Nephron (organoid): ENCODE measurements at regions not wholly inside any gene's neighbourhood (a gene's known extent, or its start where the extent isn't known, plus 50 kb on each side); places are given as distances from the start of the nearest gene placed in this dataset.
A peak's percentile ranks its signal among the peaks of the same experiment; 100 is the strongest.

Experiments
- H3K27ac Mint-ChIP-seq, 3 experiments: 2 replicates each; pipeline ENCODE4 v1.8.0; 2020; ENCODE audit warnings: mixed read lengths in 3 of 3, mild to moderate bottlenecking in 2 of 3, moderate library complexity in 1 of 3
- H3K27me3 Mint-ChIP-seq: 2 replicates; pipeline ENCODE4 v1.8.0; 2021; ENCODE audit warnings: low read depth, mild to moderate bottlenecking, moderate library complexity, mixed read lengths
- H3K36me3 Mint-ChIP-seq: 2 replicates; pipeline ENCODE4 v1.8.0; 2020; ENCODE audit warnings: low read depth, mixed read lengths
- H3K4me1 Mint-ChIP-seq: 2 replicates; pipeline ENCODE4 v1.8.0; 2020; ENCODE audit warnings: mixed read lengths
- H3K4me3 Mint-ChIP-seq, 3 experiments: 2 replicates each; pipeline ENCODE4 v1.8.0; 2020; ENCODE audit warnings: mild to moderate bottlenecking in 3 of 3, mixed read lengths in 3 of 3, moderate library complexity in 2 of 3
- H3K9me3 Mint-ChIP-seq: 2 replicates; pipeline ENCODE4 v1.8.0; 2020; ENCODE audit warnings: mixed read lengths
- CTCF ChIP-seq, 3 experiments: fragments of 200-600 bp; sonication (generic); IDR thresholded peaks; one replicate each; pipeline ENCODE4 v1.5.0; 2021; ENCODE audit warnings: antibody characterized with exemption in 3 of 3; ENCODE audit not compliant: unreplicated experiment in 3 of 3

- TF ChIP-seq CTCF (IDR thresholded peaks at IDR 0.05; ENCODE audit: unreplicated experiment in 3 of 3), result no peak
- Mint-ChIP-seq H3K27ac (no peak overlapping the region), H3K4me3 (no peak overlapping the region), H3K36me3 (no peaks in the 10 kb centered on the region), H3K4me1 (peaks cover 7% of the 10 kb centered on the region), H3K9me3 (no peaks in the 10 kb centered on the region), H3K27me3 (no peaks in the 10 kb centered on the region)
Measured at GRCh38 chr1:240711020-240711419, 99.1 kb upstream of the GREM2 start.

GRCh38 chr1:240709676-240710075, 97.7 kb upstream of the GREM2 start:
- peaks cover 5% of the 10 kb centered on the region for H3K27me3 Mint-ChIP-seq
- no peak overlapping the region for H3K27ac Mint-ChIP-seq
- no peaks in the 10 kb centered on the region for H3K9me3 Mint-ChIP-seq
- no peaks in the 10 kb centered on the region for H3K36me3 Mint-ChIP-seq
- H3K4me1 Mint-ChIP-seq, result peaks cover 14% of the 10 kb centered on the region
- no peak overlapping the region for H3K4me3 Mint-ChIP-seq
- no peak for TF ChIP-seq CTCF (IDR thresholded peaks at IDR 0.05; ENCODE audit: unreplicated experiment in 3 of 3)

GRCh38 chr1:240706150-240706935, 94.4 kb upstream of the GREM2 start:
- Mint-ChIP-seq H3K27me3 (peaks cover 5% of the 10 kb centered on the region), H3K36me3 (no peaks in the 10 kb centered on the region), H3K4me3 (no peak overlapping the region), H3K27ac (peak overlapping the region in 1 of 3 experiments; percentile 49), H3K4me1 (peaks cover 14% of the 10 kb centered on the region), H3K9me3 (no peaks in the 10 kb centered on the region)
- TF ChIP-seq CTCF (IDR thresholded peaks at IDR 0.05; ENCODE audit: unreplicated experiment in 3 of 3), result no peak

- Mint-ChIP-seq H3K36me3 (no peaks in the 10 kb centered on the region), H3K4me1 (peaks cover 14% of the 10 kb centered on the region), H3K27ac (peak overlapping the region in 1 of 3 experiments; percentile 10), H3K4me3 (no peak overlapping the region), H3K9me3 (no peaks in the 10 kb centered on the region), H3K27me3 (peaks cover 5% of the 10 kb centered on the region)
- TF ChIP-seq CTCF (IDR thresholded peaks at IDR 0.05; ENCODE audit: unreplicated experiment in 3 of 3), result no peak
Measured at GRCh38 chr1:240705579-240705978, 93.6 kb upstream of the GREM2 start.

GRCh38 chr1:240701412-240701811, 89.5 kb upstream of the GREM2 start:
- H3K27ac Mint-ChIP-seq, result no peak overlapping the region
- peaks cover 10% of the 10 kb centered on the region for H3K4me1 Mint-ChIP-seq
- no peak overlapping the region for H3K4me3 Mint-ChIP-seq
- H3K27me3 Mint-ChIP-seq, result peaks cover 5% of the 10 kb centered on the region
- no peaks in the 10 kb centered on the region for H3K36me3 Mint-ChIP-seq
- no peak for TF ChIP-seq CTCF (IDR thresholded peaks at IDR 0.05; ENCODE audit: unreplicated experiment in 3 of 3)
- H3K9me3 Mint-ChIP-seq, result no peaks in the 10 kb centered on the region

- no peak for TF ChIP-seq CTCF (IDR thresholded peaks at IDR 0.05; ENCODE audit: unreplicated experiment in 3 of 3)
- Mint-ChIP-seq H3K36me3 (no peaks in the 10 kb centered on the region), H3K27me3 (peaks cover 4% of the 10 kb centered on the region), H3K27ac (no peak overlapping the region), H3K4me3 (no peak overlapping the region), H3K9me3 (no peaks in the 10 kb centered on the region), H3K4me1 (peaks cover 20% of the 10 kb centered on the region)
Measured at GRCh38 chr1:240695416-240695815, 83.5 kb upstream of the GREM2 start.
